Vagina (tissue), 2 donors: ENCODE measurements at regions not wholly inside any gene's neighbourhood (a gene's known extent, or its start where the extent isn't known, plus 50 kb on each side); places are given as distances from the start of the nearest gene placed in this dataset.

Experiments
- CTCF ChIP-seq, 3 experiments: fragments of 450-650 bp in 2 of 3; fragments of 200-600 bp in 1 of 3; sonication (generic) in 1 of 3; IDR thresholded peaks; one replicate each; pipeline ENCODE4 v1.5.1; 2017 to 2019; ENCODE audit warnings: antibody characterized with exemption in 3 of 3, mild to moderate bottlenecking in 2 of 3, moderate library complexity in 2 of 3
- POLR2A ChIP-seq, 2 donors: fragments of 450-650 bp; IDR thresholded peaks; one replicate each; pipeline ENCODE4 v1.6.1; 2017; ENCODE audit warnings: antibody characterized with exemption in 2 of 2, mild to moderate bottlenecking in 2 of 2, moderate library complexity in 2 of 2

DNA sequence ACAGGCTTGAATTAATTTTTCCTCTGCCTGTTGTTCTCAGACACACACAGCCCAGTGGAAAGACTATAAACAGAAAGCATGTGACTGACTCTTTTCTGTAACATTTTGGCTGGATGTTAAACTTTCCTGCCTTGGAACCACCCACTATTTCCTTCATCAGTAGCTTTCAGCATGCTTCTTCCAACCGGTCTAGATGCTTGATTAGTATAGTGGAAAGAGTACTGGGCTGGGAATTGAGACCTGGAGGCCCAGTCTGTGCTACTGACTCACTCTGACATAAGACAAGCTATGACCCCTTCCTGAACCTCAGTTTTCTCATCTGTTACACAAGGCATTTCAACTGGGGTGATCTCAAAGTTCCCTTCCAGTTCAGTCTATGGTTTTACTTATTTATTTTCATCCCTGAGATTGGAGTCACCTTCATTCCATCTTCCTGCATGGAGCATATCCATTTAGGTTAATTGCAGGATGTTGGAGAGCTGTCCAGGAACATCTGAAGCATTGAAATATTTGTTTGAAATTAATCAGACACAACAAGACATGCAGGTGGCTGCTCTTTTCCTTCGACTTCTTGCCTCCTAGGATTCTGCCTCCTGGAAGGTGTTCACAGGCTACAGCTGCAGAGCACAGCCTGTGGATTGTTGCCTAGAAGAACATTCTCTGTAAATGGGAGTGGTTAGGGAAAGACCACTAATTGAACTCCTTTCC lies 173.4 kb downstream of the RTL9 start:
- no peak for TF ChIP-seq CTCF (IDR thresholded peaks at IDR 0.05)
- TF ChIP-seq POLR2A (IDR thresholded peaks at IDR 0.05) = no peak
